H7 (cell line): ENCODE measurements at regions not wholly inside any gene's neighbourhood (a gene's known extent, or its start where the extent isn't known, plus 50 kb on each side); places are given as distances from the start of the nearest gene placed in this dataset.

Source experiments
- DNase-seq: peaks from one replicate; pipeline ENCODE4 v3.0.0; 2012
- H3K27me3 ChIP-seq: 2 replicates; pipeline ENCODE4 v1.6.0; 2011; ENCODE audit warnings: mild to moderate bottlenecking, low read length; ENCODE audit not compliant: control insufficient read depth, insufficient read depth
- H3K36me3 ChIP-seq: replicated peaks from 2 replicates; pipeline ENCODE4 v1.5.1; 2011; ENCODE audit warnings: low read length; ENCODE audit not compliant: control insufficient read depth, insufficient read depth
- H3K4me3 ChIP-seq: 2 replicates; pipeline ENCODE4 v1.5.1; 2011; ENCODE audit warnings: low read depth, mild to moderate bottlenecking, control low read depth, low read length, moderate library complexity; ENCODE audit not compliant: insufficient read depth

- Histone ChIP-seq H3K4me3 (no peak overlapping the region), H3K27me3 (no peaks in the 10 kb centered on the region), H3K36me3 (no peaks in the 10 kb centered on the region)
- no peak for DNase-seq
Measured at GRCh38 chr2:83081826-83082690, 1377.0 kb downstream of the SUCLG1 start.

DNA sequence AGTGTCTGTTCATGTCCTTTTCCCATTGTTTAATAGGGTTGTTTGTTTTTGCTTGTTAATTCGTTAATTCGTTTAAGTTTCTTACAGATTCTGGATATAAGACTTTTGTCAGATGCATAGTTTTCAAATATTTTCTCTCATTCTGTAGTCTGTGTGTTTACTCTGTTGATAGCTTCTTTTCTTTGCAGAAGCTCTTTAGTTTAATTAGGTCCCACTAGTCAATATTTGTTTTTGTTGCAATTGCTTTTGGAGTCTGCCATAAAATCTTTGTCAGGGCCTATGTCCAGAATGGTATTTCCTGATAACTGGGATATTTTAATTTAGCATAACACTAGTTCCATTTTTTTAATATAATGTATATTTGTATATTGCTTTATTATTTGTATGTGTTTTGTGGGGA is 1380.1 kb downstream of the SUCLG1 start:
- no peak for DNase-seq
- H3K27me3 ChIP-seq, result no peaks in the 10 kb centered on the region
- no peak overlapping the region for H3K4me3 ChIP-seq
- no peaks in the 10 kb centered on the region for H3K36me3 ChIP-seq

DNA sequence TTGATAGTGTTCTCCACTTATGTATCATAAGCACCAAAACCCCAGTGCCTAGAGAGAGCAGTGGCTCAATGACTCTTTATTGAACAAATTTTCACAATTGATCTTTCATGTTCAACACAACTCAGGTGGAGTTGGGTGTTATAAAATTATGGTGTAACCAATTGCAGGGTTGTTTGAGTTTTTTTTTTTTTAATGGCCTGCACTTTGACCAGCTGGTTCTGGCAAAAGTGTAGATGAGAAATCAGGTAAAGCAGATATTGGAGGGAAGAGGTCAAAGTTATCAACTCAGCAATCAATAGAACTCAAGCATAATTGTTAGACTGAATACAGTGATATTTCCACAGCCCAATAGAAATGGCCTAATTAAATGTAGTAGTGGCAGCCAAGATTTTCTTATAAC is 1386.3 kb downstream of the SUCLG1 start:
- no peaks in the 10 kb centered on the region for H3K36me3 ChIP-seq
- no peak for DNase-seq
- no peaks in the 10 kb centered on the region; the same call in 1 of the 2 replicates for H3K27me3 ChIP-seq
- H3K4me3 ChIP-seq, result no peak overlapping the region

GRCh38 chr2:83071914-83072313 is 1387.2 kb downstream of the SUCLG1 start:
- Histone ChIP-seq H3K27me3 (no peaks in the 10 kb centered on the region; the same call in 1 of the 2 replicates), H3K4me3 (no peak overlapping the region), H3K36me3 (no peaks in the 10 kb centered on the region)
- DNase-seq, result no peak

DNA sequence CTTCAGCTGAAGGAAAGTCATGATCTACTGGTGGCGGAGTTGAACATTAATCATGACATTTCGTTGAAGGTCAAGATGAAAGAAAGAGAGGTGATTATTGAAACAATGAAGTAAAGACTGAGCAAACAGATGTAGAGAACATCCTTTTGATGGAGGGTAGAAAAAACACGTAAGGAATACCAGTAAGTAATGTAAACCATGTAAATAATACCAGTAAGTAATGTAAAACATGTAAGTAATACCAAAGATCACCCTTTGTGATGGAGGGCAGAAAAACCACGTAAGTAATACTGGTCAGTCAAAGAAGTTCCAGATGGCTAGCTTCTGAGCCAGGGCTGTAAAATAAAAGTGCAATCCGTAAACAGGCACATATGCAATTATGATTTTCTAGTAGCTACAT is 1387.7 kb downstream of the SUCLG1 start:
- no peak for DNase-seq
- no peak overlapping the region for H3K4me3 ChIP-seq
- H3K36me3 ChIP-seq, result no peaks in the 10 kb centered on the region
- no peaks in the 10 kb centered on the region; the same call in 1 of the 2 replicates for H3K27me3 ChIP-seq

- no peaks in the 10 kb centered on the region for H3K36me3 ChIP-seq
- H3K4me3 ChIP-seq, result no peak overlapping the region
- H3K27me3 ChIP-seq, result no peaks in the 10 kb centered on the region; the same call in 1 of the 2 replicates
- DNase-seq, result no peak
Measured at GRCh38 chr2:83069724-83070123, 1389.4 kb downstream of the SUCLG1 start.

GRCh38 chr2:83068714-83069113 is 1390.4 kb downstream of the SUCLG1 start:
- no peak for DNase-seq
- no peak overlapping the region for H3K4me3 ChIP-seq
- H3K27me3 ChIP-seq, result no peaks in the 10 kb centered on the region; the same call in 1 of the 2 replicates
- no peaks in the 10 kb centered on the region for H3K36me3 ChIP-seq

DNA sequence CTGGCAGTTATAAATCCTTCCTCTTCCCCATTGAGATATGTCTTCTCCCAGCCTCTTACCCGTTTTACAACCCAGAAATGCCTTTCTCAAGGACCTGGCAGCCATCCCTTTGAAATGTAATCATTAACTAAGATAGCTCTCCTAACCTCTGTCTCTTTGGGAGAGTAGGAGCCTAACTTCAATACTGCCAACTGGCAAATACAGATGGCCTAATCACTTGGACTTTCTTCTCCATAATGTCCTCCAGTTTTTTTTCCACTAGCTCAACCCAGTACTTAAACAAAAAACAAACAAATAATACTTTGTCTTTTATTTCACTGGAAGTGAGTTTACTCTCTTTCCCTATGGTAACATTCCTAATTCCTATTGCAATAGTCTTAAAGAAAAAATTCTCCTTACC is 1391.1 kb downstream of the SUCLG1 start:
- no peak for DNase-seq
- H3K4me3 ChIP-seq, result no peak overlapping the region
- H3K36me3 ChIP-seq, result no peaks in the 10 kb centered on the region
- H3K27me3 ChIP-seq, result no peaks in the 10 kb centered on the region; the same call in 1 of the 2 replicates

GRCh38 chr2:83063933-83064332 is 1395.1 kb downstream of the SUCLG1 start:
- no peak for DNase-seq
- Histone ChIP-seq H3K4me3 (no peak overlapping the region), H3K27me3 (no peaks in the 10 kb centered on the region), H3K36me3 (no peaks in the 10 kb centered on the region)

DNA sequence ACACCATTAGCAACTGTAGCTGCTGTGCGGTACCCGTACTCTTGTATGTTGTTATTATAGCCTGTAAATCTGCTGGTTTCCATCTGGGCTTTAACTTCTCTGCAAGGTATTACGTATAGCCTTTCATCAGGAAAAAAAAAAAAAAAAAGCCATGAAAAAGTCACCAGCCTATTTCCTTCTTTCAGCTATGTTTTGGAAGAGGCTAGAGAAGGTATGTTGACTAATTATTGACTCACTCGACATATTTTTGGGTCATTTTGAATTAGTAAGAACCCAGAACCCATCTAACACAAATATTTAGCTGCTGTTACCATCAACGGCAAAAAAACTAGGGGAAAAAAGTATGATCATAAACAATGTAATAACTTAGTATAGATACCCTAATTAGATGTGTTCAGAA is 1395.6 kb downstream of the SUCLG1 start:
- DNase-seq, result no peak
- no peaks in the 10 kb centered on the region for H3K36me3 ChIP-seq
- H3K27me3 ChIP-seq, result no peaks in the 10 kb centered on the region
- no peak overlapping the region for H3K4me3 ChIP-seq

DNA sequence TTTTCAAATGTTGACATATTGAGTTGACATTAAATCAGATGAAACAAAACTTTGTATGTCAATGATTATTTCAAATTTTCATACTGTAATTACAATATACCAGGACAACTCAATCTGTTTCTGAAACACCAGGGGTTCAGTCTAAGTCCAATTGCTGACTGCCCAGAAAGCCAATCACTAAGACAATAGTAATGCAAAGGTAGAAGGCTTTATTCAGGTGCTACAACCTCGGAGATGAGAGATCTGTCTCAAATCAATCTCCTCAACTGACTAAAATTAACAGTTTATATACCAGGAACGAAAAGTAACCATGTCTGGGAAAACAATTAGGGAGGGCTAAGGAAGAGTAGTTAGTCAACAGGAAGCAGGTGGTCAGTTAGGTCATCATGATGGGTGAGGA is 1400.4 kb downstream of the SUCLG1 start:
- no peak for DNase-seq

GRCh38 chr2:83055376-83056010 is 1403.6 kb downstream of the SUCLG1 start:
- no peaks in the 10 kb centered on the region for H3K36me3 ChIP-seq
- DNase-seq, result no peak

More for the DNA sequence above, 1400.4 kb downstream of the SUCLG1 start:
- H3K36me3 ChIP-seq, result no peaks in the 10 kb centered on the region
- no peaks in the 10 kb centered on the region for H3K27me3 ChIP-seq
- H3K4me3 ChIP-seq, result no peak overlapping the region

DNA sequence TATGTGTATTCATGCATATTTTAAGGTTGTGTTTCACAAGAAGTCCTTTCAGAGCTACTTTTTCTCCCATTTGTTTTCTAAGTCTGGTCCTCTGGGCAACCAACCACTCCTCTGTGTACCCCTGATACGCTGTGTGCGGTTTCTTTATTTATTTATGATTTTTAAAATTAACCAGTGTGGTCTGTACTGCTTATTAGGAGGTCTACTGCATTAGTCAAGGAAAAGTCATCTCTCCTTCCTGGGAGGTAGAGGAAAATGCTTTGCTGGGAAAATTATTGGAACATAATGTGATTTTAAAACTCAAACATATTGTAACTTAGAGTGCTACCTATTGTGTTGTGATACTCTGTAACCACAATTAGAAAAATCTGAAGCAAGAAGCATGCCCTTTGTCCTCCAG is 1404.3 kb downstream of the SUCLG1 start:
- DNase-seq, result no peak
- H3K4me3 ChIP-seq, result no peak overlapping the region
- no peaks in the 10 kb centered on the region for H3K36me3 ChIP-seq
- no peaks in the 10 kb centered on the region for H3K27me3 ChIP-seq

More at GRCh38 chr2:83055376-83056010, 1403.6 kb downstream of the SUCLG1 start:
- Histone ChIP-seq H3K4me3 (no peak overlapping the region), H3K27me3 (no peaks in the 10 kb centered on the region)

DNA sequence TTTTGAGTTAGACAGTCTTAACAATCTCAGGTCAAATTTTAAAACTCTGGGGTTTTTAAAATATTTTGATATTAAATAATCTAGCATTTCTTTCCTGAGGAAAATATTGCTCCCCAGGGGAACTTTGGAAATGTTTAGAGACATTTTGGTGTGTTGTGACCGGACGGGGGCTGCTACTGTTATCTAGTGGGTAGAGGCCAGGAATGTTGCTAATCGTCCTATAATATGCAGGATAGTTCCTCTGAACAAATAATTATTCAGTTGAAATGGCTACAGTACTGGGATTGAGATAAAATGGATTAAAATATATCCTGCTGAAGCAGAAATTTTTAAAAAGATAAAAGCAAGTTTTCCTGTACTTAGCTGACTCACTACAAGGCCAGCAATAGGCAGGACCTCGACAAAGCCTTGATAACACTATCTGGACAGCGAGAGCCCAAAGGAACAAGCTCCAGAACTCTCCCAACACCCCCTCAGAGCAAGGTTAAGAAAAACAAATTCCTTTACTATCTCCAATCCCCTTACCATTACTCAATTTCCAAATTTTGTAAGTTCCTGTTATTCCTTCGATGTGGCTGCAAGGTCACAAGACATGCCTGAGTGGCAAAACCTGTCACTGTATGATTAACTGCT is 1407.4 kb downstream of the SUCLG1 start:
- Histone ChIP-seq H3K27me3 (no peaks in the 10 kb centered on the region), H3K36me3 (no peaks in the 10 kb centered on the region), H3K4me3 (no peak overlapping the region)
- no peak for DNase-seq

- Histone ChIP-seq H3K4me3 (no peak overlapping the region), H3K27me3 (no peaks in the 10 kb centered on the region), H3K36me3 (no peaks in the 10 kb centered on the region)
- DNase-seq, result no peak
Measured at GRCh38 chr2:83042053-83042452, 1417.0 kb downstream of the SUCLG1 start.
